H1 (cell line): ENCODE measurements at regions not wholly inside any gene's neighbourhood (a gene's known extent, or its start where the extent isn't known, plus 50 kb on each side); places are given as distances from the start of the nearest gene placed in this dataset.

ENCODE experiments used
- KDM4A ChIP-seq: IDR thresholded peaks from one replicate; pipeline ENCODE4 v1.7.1; 2012; ENCODE audit warnings: low read depth, mild to moderate bottlenecking, moderate library complexity, low read length, inconsistent platforms; ENCODE audit not compliant: severe bottlenecking
- SIN3A ChIP-seq, 2 experiments: IDR thresholded peaks in 1 of 2; conservative IDR thresholded peaks in 1 of 2; 2 replicates each; pipeline ENCODE4 v1.6.1; 2011 to 2012; ENCODE audit warnings: low read length in 2 of 2, improper control_type of control experiment in 1 of 2, low read depth in 1 of 2, mild to moderate bottlenecking in 1 of 2
- SRF ChIP-seq: IDR thresholded peaks from 2 replicates; pipeline ENCODE4 v1.6.1; 2011; ENCODE audit warnings: mild to moderate bottlenecking, low read depth, low read length, moderate library complexity
- TCF12 ChIP-seq: IDR thresholded peaks from 2 replicates; pipeline ENCODE4 v1.6.1; 2011; ENCODE audit warnings: low read depth, mild to moderate bottlenecking, low read length

GRCh38 chr7:156025675-156026074 lies 213.4 kb upstream of the SHH start (continued):
- no peak for TF ChIP-seq SIN3A (conservative IDR thresholded peaks at IDR 0.05 in 1 of 2, IDR thresholded peaks at IDR 0.05 in 1 of 2; ENCODE audit: low read depth in 1 of 2, low read length in 2 of 2)
- TF ChIP-seq SRF: no peak
- TF ChIP-seq KDM4A: no peak
- TF ChIP-seq TCF12: no peak
